GM21786 (cell line): ENCODE measurements at regions not wholly inside any gene's neighbourhood (a gene's known extent, or its start where the extent isn't known, plus 50 kb on each side); places are given as distances from the start of the nearest gene placed in this dataset.

Experiments
- ATAC-seq: cut with Tn5 transposase; IDR thresholded peaks from one replicate; pipeline ENCODE4 v1.9.1; 2021; ENCODE audit not compliant: unreplicated experiment

GRCh38 chr11:82676483-82677094 is 57.1 kb downstream of the FAM181B start:
- no peak for ATAC-seq

GRCh38 chr11:82675838-82676237 is 57.8 kb downstream of the FAM181B start:
- no peak for ATAC-seq

- no peak for ATAC-seq
Measured at GRCh38 chr11:82673631-82674030, 60.0 kb downstream of the FAM181B start.

- ATAC-seq = no peak
Measured at GRCh38 chr11:82671451-82671850, 62.2 kb downstream of the FAM181B start.

GRCh38 chr11:82663535-82663934 is 70.1 kb downstream of the FAM181B start:
- ATAC-seq = no peak

- no peak for ATAC-seq
Measured at GRCh38 chr11:82653752-82654151, 79.9 kb downstream of the FAM181B start.

- ATAC-seq = no peak
Measured at GRCh38 chr11:82639251-82639650, 94.4 kb downstream of the FAM181B start.

GRCh38 chr11:82636615-82637014 is 97.0 kb downstream of the FAM181B start:
- ATAC-seq = no peak

- no peak for ATAC-seq
Measured at GRCh38 chr11:82634091-82634490, 99.6 kb downstream of the FAM181B start.

GRCh38 chr11:82631722-82632630 is 101.7 kb downstream of the FAM181B start:
- ATAC-seq = peak; percentile 68

- no peak for ATAC-seq
Measured at GRCh38 chr11:82610671-82611070, 123.0 kb downstream of the FAM181B start.

GRCh38 chr11:82606738-82607137 is 126.9 kb downstream of the FAM181B start:
- no peak for ATAC-seq

GRCh38 chr11:82601711-82602110 is 132.0 kb downstream of the FAM181B start:
- ATAC-seq = no peak

- ATAC-seq = no peak
Measured at GRCh38 chr11:82599836-82600235, 133.8 kb downstream of the FAM181B start.

GRCh38 chr11:82586581-82586980 is 147.1 kb downstream of the FAM181B start:
- ATAC-seq = no peak

GRCh38 chr11:82577246-82577645 is 156.4 kb downstream of the FAM181B start:
- no peak for ATAC-seq

- no peak for ATAC-seq
Measured at GRCh38 chr11:82560836-82561235, 172.8 kb downstream of the FAM181B start.

GRCh38 chr11:82559609-82560008 is 174.1 kb downstream of the FAM181B start:
- ATAC-seq = no peak

GRCh38 chr11:82557274-82557673 is 176.4 kb downstream of the FAM181B start:
- ATAC-seq = peak; percentile 100

GRCh38 chr11:82556210-82556609 is 177.5 kb downstream of the FAM181B start:
- no peak for ATAC-seq

GRCh38 chr11:82546661-82547557 is 186.8 kb downstream of the FAM181B start:
- no peak for ATAC-seq
